ENCODE measurements at regions not wholly inside any gene's neighbourhood (a gene's known extent, or its start where the extent isn't known, plus 50 kb on each side); places are given as distances from the start of the nearest gene placed in this dataset.
"Not testable (repeated sequence)": the region's sequence is repeated elsewhere in the genome, so short reads cannot be mapped to it uniquely, and the experiment has no call there.

- H3K9ac ChIP-seq (ENCODE audit: low read length); H3K27ac ChIP-seq (ENCODE audit: low read depth, low read length); H3K27me3 ChIP-seq (ENCODE audit: control insufficient read depth, insufficient read depth, low read length); H3K4me3 ChIP-seq (ENCODE audit: low read depth, low read length); H3K4me1 ChIP-seq (ENCODE audit: control insufficient read depth, insufficient read depth, low read length); H3K36me3 ChIP-seq (ENCODE audit: control insufficient read depth, insufficient read depth, low read length): not testable (repeated sequence)
- peaks cover 21% of the 10 kb centered on the region for H3K9me3 ChIP-seq (ENCODE audit: control insufficient read depth, insufficient read depth, low read depth, low read length)
Observed at GRCh38 chr5:71822065-71822464, 103.0 kb downstream of the CARTPT start.

- Histone ChIP-seq H3K36me3 (ENCODE audit: control insufficient read depth, insufficient read depth, low read length) (no peaks in the 10 kb centered on the region), H3K4me1 (ENCODE audit: control insufficient read depth, insufficient read depth, low read length) (peaks cover 8% of the 10 kb centered on the region), H3K27ac (ENCODE audit: low read depth, low read length) (no peak overlapping the region), H3K9ac (ENCODE audit: low read length) (no peak overlapping the region), H3K9me3 (ENCODE audit: control insufficient read depth, insufficient read depth, low read depth, low read length) (peaks cover 33% of the 10 kb centered on the region), H3K4me3 (ENCODE audit: low read depth, low read length) (no peak overlapping the region), H3K27me3 (ENCODE audit: control insufficient read depth, insufficient read depth, low read length) (no peaks in the 10 kb centered on the region)
Observed at GRCh38 chr5:71825992-71826391, 106.9 kb downstream of the CARTPT start.

- H3K27ac ChIP-seq (ENCODE audit: low read depth, low read length): no peak overlapping the region
- peaks cover 30% of the 10 kb centered on the region for H3K9me3 ChIP-seq (ENCODE audit: control insufficient read depth, insufficient read depth, low read depth, low read length)
- H3K9ac ChIP-seq (ENCODE audit: low read length): no peak overlapping the region
- peaks cover 8% of the 10 kb centered on the region for H3K4me1 ChIP-seq (ENCODE audit: control insufficient read depth, insufficient read depth, low read length)
- H3K4me3 ChIP-seq (ENCODE audit: low read depth, low read length): no peak overlapping the region
- H3K36me3 ChIP-seq (ENCODE audit: control insufficient read depth, insufficient read depth, low read length): no peaks in the 10 kb centered on the region
- H3K27me3 ChIP-seq (ENCODE audit: control insufficient read depth, insufficient read depth, low read length): no peaks in the 10 kb centered on the region
Observed at GRCh38 chr5:71828291-71829040, 109.4 kb downstream of the CARTPT start.

GRCh38 chr5:71829206-71829605 is 110.1 kb downstream of the CARTPT start:
- H3K4me1 ChIP-seq (ENCODE audit: control insufficient read depth, insufficient read depth, low read length): peaks cover 8% of the 10 kb centered on the region
- H3K9me3 ChIP-seq (ENCODE audit: control insufficient read depth, insufficient read depth, low read depth, low read length): peaks cover 30% of the 10 kb centered on the region
- H3K9ac ChIP-seq (ENCODE audit: low read length): no peak overlapping the region
- no peak overlapping the region for H3K27ac ChIP-seq (ENCODE audit: low read depth, low read length)
- H3K4me3 ChIP-seq (ENCODE audit: low read depth, low read length): no peak overlapping the region
- no peaks in the 10 kb centered on the region for H3K36me3 ChIP-seq (ENCODE audit: control insufficient read depth, insufficient read depth, low read length)
- H3K27me3 ChIP-seq (ENCODE audit: control insufficient read depth, insufficient read depth, low read length): no peaks in the 10 kb centered on the region

- no peak overlapping the region for H3K9ac ChIP-seq (ENCODE audit: low read length)
- H3K36me3 ChIP-seq (ENCODE audit: control insufficient read depth, insufficient read depth, low read length): no peaks in the 10 kb centered on the region
- no peaks in the 10 kb centered on the region for H3K27me3 ChIP-seq (ENCODE audit: control insufficient read depth, insufficient read depth, low read length)
- H3K4me1 ChIP-seq (ENCODE audit: control insufficient read depth, insufficient read depth, low read length): peaks cover 8% of the 10 kb centered on the region
- peaks cover 23% of the 10 kb centered on the region for H3K9me3 ChIP-seq (ENCODE audit: control insufficient read depth, insufficient read depth, low read depth, low read length)
- no peak overlapping the region for H3K27ac ChIP-seq (ENCODE audit: low read depth, low read length)
- no peak overlapping the region for H3K4me3 ChIP-seq (ENCODE audit: low read depth, low read length)
Observed at GRCh38 chr5:71830681-71831539, 111.8 kb downstream of the CARTPT start.

GRCh38 chr5:71832812-71833715 is 114.0 kb downstream of the CARTPT start:
- Histone ChIP-seq H3K36me3 (ENCODE audit: control insufficient read depth, insufficient read depth, low read length) (no peaks in the 10 kb centered on the region), H3K4me3 (ENCODE audit: low read depth, low read length) (no peak overlapping the region), H3K9ac (ENCODE audit: low read length) (no peak overlapping the region), H3K27me3 (ENCODE audit: control insufficient read depth, insufficient read depth, low read length) (no peaks in the 10 kb centered on the region), H3K9me3 (ENCODE audit: control insufficient read depth, insufficient read depth, low read depth, low read length) (peaks cover 3% of the 10 kb centered on the region; the same call in 1 of the 2 replicates), H3K27ac (ENCODE audit: low read depth, low read length) (no peak overlapping the region), H3K4me1 (ENCODE audit: control insufficient read depth, insufficient read depth, low read length) (peaks cover 12% of the 10 kb centered on the region)

- H3K4me1 ChIP-seq (ENCODE audit: control insufficient read depth, insufficient read depth, low read length): peaks cover 24% of the 10 kb centered on the region
- H3K4me3 ChIP-seq (ENCODE audit: low read depth, low read length): no peak overlapping the region
- no peak overlapping the region for H3K27ac ChIP-seq (ENCODE audit: low read depth, low read length)
- no peak overlapping the region for H3K9ac ChIP-seq (ENCODE audit: low read length)
- no peaks in the 10 kb centered on the region for H3K27me3 ChIP-seq (ENCODE audit: control insufficient read depth, insufficient read depth, low read length)
- no peaks in the 10 kb centered on the region for H3K9me3 ChIP-seq (ENCODE audit: control insufficient read depth, insufficient read depth, low read depth, low read length)
- no peaks in the 10 kb centered on the region for H3K36me3 ChIP-seq (ENCODE audit: control insufficient read depth, insufficient read depth, low read length)
Observed at GRCh38 chr5:71834601-71835000, 115.5 kb downstream of the CARTPT start.

GRCh38 chr5:71836084-71836483 is 117.0 kb downstream of the CARTPT start:
- H3K9ac ChIP-seq (ENCODE audit: low read length): no peak overlapping the region
- peaks cover 2% of the 10 kb centered on the region; the same call in 1 of the 2 replicates for H3K9me3 ChIP-seq (ENCODE audit: control insufficient read depth, insufficient read depth, low read depth, low read length)
- peaks cover 17% of the 10 kb centered on the region; the same call in 1 of the 2 replicates for H3K4me1 ChIP-seq (ENCODE audit: control insufficient read depth, insufficient read depth, low read length)
- H3K27me3 ChIP-seq (ENCODE audit: control insufficient read depth, insufficient read depth, low read length): no peaks in the 10 kb centered on the region
- no peak overlapping the region for H3K27ac ChIP-seq (ENCODE audit: low read depth, low read length)
- no peak overlapping the region for H3K4me3 ChIP-seq (ENCODE audit: low read depth, low read length)
- no peaks in the 10 kb centered on the region for H3K36me3 ChIP-seq (ENCODE audit: control insufficient read depth, insufficient read depth, low read length)

- H3K27ac ChIP-seq (ENCODE audit: low read depth, low read length): no peak overlapping the region
- H3K9me3 ChIP-seq (ENCODE audit: control insufficient read depth, insufficient read depth, low read depth, low read length): peaks cover 6% of the 10 kb centered on the region; the same call in 1 of the 2 replicates
- H3K27me3 ChIP-seq (ENCODE audit: control insufficient read depth, insufficient read depth, low read length): no peaks in the 10 kb centered on the region
- H3K36me3 ChIP-seq (ENCODE audit: control insufficient read depth, insufficient read depth, low read length): no peaks in the 10 kb centered on the region
- no peak overlapping the region for H3K4me3 ChIP-seq (ENCODE audit: low read depth, low read length)
- peaks cover 17% of the 10 kb centered on the region; the same call in 1 of the 2 replicates for H3K4me1 ChIP-seq (ENCODE audit: control insufficient read depth, insufficient read depth, low read length)
- H3K9ac ChIP-seq (ENCODE audit: low read length): no peak overlapping the region
Observed at GRCh38 chr5:71836559-71837112, 117.6 kb downstream of the CARTPT start.

- no peak overlapping the region for H3K4me3 ChIP-seq (ENCODE audit: low read depth, low read length)
- H3K9ac ChIP-seq (ENCODE audit: low read length): no peak overlapping the region
- no peaks in the 10 kb centered on the region for H3K36me3 ChIP-seq (ENCODE audit: control insufficient read depth, insufficient read depth, low read length)
- H3K4me1 ChIP-seq (ENCODE audit: control insufficient read depth, insufficient read depth, low read length): peaks cover 17% of the 10 kb centered on the region; the same call in 1 of the 2 replicates
- no peak overlapping the region for H3K27ac ChIP-seq (ENCODE audit: low read depth, low read length)
- H3K9me3 ChIP-seq (ENCODE audit: control insufficient read depth, insufficient read depth, low read depth, low read length): peaks cover 6% of the 10 kb centered on the region; the same call in 1 of the 2 replicates
- no peaks in the 10 kb centered on the region for H3K27me3 ChIP-seq (ENCODE audit: control insufficient read depth, insufficient read depth, low read length)
Observed at GRCh38 chr5:71838286-71838685, 119.2 kb downstream of the CARTPT start.

Data from HUES6 (cell line).